EH (cell line): ENCODE measurements at regions not wholly inside any gene's neighbourhood (a gene's known extent, or its start where the extent isn't known, plus 50 kb on each side); places are given as distances from the start of the nearest gene placed in this dataset.
"Not testable (repeated sequence)": the region's sequence is repeated elsewhere in the genome, so short reads cannot be mapped to it uniquely, and the experiment has no call there.

Experiments
- DNase-seq: peaks from one replicate; pipeline ENCODE4 v3.0.0-alpha.2; 2015; ENCODE audit warnings: low read depth

- no peak for DNase-seq
These were observed 350.5 kb upstream of the WWC1 start for GRCh38 chr5:167940911-167941310.

DNA sequence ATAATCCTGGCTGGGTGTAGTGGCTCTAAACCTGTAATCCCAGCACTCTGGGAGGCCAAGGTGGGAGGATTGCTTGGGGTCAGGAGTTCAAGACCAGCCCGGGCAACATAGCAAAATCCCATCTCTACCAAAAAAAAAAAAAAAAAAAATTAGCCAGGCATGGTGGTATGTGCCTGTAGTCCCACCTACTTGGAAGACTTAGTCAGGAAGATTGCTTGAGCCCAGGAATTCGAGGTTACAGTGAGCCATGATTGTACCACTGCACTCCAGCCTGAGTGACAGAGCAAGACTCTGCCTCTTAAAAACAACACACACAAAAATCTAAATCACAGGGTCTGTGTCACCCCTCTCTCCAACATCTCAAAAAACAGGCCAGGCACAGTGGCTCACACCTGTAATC lies 349.9 kb upstream of the WWC1 start:
- DNase-seq = not testable (repeated sequence)

DNA sequence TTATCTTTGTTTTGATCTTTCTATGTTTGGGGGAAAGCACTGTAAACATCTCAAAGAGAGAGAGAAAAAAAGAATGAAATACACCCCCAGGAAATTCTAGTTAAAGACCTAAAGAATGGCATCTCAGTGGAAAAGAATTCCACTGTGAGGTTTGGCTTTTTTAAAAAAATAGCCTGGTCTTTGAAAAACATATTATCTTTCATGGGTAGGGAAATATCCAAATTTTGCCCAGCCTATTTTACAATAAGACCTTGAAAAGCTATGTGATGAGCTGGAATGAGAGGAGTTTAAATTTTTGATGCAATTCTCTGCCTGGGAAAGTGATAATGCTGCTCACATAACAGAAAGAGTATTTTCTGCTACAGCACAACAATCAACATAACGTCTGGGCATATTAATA lies 348.1 kb upstream of the WWC1 start:
- peak; percentile 43 for DNase-seq

DNA sequence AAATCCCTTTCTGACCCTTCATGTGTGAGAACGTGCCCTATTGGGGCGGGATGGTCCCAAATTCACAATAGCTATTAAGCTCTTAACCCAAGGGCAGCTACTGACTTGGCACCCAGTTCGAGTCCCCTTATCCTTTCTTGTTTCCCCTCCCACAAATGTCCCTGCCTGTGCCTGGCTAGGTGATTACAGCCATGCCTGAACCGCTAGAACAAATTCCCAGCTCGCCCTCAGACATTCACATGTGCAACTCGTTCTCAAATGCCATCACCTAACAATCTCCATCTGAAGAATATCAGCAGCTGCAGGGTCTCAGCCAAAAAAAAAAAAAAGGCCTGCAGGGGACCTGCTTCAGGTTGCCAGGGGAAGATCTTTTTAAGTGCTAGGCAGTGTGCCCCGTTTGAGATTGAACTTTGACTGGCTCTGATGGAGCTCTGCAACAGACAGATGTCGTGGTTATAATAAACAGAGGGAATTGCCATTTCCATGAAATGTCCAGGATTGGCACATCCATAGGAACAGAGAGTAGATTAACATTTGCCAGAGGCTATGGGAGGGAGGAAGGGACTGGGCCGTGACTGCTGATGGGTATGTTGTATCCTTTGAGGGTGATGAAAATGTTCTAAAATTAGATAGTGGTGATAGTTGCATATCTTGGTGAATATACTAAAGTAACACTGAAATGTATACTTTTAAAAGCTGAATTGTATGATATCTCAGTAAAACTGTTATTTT lies 347.2 kb upstream of the WWC1 start:
- DNase-seq = peak; percentile 54

DNA sequence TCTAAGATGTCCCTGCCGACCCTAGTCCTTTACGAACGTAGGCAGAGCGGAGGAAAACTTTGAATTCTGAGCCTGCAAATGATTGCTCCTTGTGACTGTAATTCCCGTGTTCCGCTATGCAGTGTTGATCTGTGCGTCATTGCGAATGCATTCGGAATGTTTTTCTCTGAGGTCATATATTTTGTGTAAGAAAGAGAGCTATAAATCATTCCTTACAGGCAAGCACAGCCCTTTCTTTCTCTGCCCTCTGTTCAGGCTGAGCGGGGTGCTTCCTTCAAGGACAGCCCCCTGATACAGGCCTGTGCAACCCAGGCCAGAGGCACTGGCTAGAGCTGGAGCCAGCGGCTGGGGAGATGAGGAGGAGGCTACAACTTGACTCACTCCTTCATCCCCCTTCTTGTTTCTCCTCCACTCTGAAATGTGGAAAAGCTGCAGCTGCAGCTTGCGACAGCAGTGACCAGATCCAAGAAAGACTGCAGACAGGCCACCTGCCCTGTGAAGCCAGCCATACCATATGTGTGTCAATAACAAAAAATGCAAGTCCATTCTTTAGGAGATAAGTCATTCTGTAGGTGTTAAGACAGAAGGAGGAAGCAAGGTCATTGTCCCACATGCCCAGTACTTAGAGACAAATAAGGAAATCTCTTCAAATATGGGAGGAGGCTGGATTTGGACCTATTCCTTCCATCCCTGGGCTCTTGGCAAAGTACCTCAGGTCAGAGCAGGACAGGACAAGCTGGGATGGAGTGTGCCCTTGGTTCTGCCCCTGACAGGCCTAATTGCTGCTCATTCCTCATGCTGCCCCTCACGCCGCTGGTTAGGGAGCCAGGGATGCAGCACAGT lies 345.7 kb upstream of the WWC1 start:
- peak; percentile 88 for DNase-seq

DNA sequence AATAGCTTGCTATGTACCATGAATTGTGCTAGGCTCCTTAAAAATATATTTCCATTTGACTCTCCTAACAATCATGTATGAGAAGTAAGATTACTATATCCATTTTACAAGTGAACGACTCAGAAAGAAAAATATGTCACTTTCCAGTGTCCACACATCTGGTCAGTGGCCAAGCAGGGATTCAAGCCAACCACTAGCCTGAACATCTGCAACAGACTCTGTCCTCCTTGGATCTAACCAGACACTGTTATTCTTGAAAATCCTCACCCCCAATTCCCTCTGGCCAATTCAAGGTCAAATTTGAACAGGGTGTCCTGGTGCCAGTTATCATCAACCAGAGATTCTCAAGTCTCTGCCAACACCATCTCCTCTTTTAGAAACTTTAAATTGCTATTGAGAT lies 344.1 kb upstream of the WWC1 start:
- no peak for DNase-seq

DNA sequence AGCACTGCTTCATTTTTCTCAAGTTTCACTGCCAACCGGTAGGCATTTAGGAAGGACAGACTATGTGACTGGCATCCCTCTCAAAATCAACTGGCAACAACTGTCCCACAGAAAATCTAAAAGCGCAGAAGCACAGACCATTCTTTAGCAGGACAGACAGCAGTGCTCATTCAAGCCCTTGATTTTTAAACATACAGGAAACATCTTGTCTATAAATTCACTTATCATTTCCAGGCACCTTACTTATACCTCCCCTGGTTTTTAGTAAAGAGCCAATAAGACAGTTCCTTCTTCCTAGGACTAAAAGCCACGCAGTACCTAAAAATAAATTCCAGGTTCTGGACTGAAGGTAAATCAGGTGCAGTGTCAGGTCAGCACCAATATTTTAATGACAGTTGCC lies 343.2 kb upstream of the WWC1 start:
- DNase-seq = no peak

GRCh38 chr5:167949435-167949834 lies 342.0 kb upstream of the WWC1 start:
- DNase-seq = no peak

DNA sequence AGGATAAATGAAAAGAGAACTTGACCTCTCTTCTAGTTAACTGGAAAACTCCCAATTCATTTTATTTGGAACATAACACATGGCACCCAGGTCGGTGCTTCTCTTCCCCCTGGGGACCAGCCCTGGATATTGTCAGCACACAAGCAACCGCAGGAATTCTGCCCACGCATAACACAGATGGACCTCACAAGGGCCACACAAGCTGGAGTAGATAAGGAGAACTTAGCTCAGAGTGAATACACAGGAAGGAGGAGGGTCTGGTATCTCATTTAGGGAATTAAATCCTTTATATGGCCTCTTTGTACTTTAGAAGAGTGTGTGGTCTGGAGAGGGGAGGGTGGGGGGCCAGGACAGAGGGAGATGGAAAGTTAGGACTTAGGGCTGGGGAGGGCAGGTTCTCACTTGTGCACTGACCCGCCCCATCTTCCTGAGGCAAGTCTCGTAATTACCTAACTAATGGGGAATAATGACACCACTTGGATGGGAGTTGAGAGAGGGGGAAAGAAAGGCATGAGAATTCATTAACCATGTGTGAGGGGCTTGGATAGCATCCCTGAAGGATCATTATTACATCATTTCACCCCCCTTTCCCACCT lies 341.2 kb upstream of the WWC1 start:
- DNase-seq = peak; percentile 76

- DNase-seq = no peak
These were observed 340.3 kb upstream of the WWC1 start for GRCh38 chr5:167951116-167951515.

DNA sequence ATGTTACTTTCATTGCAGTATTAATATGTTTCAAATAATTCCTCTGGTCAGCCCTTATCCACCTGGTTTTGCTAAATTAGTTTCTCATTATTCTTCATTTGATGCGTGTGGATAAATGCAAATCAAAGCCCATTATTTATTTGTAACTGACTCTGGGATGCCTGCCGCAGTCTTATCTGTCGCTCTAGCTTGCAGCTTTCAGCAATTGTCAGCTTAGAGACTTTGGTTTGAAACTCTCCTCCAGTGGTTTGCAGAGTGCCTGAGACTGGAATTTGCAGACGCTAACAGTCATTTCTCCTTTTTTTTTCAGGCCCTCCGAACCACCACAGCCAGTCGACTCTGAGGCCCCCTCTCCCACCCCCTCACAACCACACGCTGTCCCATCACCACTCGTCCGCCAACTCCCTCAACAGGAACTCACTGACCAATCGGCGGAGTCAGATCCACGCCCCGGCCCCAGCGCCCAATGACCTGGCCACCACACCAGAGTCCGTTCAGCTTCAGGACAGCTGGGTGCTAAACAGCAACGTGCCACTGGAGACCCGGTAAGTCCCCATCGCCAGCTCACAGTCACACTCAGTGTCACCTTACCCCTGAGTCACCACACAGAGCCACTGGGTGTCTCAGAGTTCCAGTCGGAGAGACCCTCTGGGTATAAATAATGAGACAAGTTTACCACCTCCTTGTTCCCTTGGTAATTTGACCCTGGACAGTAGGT lies 339.0 kb upstream of the WWC1 start:
- no peak for DNase-seq

DNA sequence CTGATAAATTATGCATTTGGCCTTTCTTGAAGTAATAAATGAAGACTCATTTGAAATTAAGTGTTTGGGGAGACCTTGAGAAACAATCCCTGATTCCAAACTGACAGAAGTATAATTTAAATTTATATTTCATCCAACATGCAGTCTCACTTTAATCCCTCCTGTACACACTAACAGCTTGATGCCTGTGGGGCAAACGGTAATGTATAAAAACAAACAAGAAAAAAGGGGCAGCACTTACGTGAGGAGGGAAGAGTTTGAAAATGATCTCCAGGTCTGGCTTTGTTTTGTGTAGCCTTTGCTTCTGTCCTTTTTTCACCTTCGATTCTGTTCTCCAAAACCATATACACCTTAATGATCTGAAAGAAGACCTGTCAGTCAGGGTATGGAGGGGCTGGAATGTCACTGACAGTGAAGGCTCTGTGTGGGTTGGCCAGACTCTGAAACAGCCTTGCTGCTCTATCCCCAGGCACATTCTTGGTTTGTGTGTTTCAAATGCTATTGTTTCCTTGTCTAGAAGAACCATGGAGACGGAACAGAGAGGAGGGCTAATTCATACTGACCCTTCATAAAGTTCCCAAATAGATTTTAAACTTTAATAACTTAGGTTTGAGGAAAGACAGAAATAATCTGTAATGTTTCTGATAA lies 338.2 kb upstream of the WWC1 start:
- no peak for DNase-seq

GRCh38 chr5:167961731-167962130 lies 329.7 kb upstream of the WWC1 start:
- DNase-seq = no peak

GRCh38 chr5:167964529-167964928 lies 326.9 kb upstream of the WWC1 start:
- DNase-seq = no peak

- no peak for DNase-seq
These were observed 325.7 kb upstream of the WWC1 start for GRCh38 chr5:167965710-167966109.

- no peak for DNase-seq
These were observed 324.5 kb upstream of the WWC1 start for GRCh38 chr5:167966979-167967378.

GRCh38 chr5:167967494-167968177 lies 323.8 kb upstream of the WWC1 start:
- no peak for DNase-seq

DNA sequence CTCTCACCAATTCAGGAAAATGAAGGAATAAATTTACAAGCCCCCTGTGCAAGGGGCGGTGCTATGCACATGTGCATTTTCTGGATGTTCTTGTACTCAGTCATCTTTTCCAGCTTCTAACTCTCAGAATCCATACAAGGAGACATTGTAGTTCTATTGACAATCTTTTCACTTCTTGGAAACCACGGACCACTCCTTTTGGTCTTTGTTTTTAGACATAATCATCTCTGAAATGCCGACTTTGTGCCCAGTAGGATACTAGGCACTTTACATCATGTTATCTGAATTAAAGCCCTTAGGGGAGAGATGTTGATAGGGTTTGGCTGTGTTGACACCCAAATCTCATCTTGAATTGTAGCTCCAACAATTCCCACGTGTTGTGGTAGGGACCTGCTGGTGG lies 322.6 kb upstream of the WWC1 start:
- no peak for DNase-seq

- peak; percentile 67 for DNase-seq
These were observed 321.4 kb upstream of the WWC1 start for GRCh38 chr5:167969998-167970397.

DNA sequence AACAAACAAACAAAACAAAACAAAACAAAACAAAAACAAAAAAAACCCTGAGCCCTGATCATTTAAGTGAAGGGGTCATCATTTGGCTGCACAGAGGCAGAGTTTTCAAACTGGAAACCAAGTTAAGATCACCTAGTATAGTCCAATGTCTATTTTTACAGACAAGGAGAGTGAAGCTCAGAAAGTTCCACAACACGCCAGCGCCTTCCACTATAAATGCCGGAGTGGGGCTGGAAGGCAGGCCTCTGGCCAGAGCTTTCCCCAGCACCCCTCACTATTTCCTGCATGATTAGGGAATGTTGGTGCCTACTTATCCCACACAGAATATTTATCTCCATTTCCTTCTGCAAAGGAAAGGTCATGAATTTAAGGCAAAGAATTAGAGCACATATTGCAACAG lies 319.7 kb upstream of the WWC1 start:
- DNase-seq = no peak

DNA sequence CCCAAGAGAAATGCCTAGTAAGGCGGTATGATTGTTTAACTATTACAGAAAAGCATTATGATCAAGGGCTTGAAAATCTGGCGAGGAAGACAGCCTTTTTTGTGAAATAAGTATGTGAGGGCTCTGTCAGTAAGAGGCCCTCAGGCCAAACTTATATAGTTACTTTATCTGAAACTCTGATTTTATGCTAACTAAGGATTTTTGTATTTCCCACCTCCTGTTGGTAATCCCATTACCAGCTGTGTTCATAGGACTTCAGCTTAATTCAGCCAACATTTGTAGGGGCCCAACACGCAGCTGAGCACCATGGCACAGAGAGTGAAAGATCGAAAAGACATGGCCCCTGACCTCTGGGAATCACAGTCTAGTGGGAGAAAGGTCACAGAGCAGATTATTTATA lies 318.3 kb upstream of the WWC1 start:
- DNase-seq = no peak
